SK-N-SH treated with all-trans-retinoic acid at 6 μM for 48 hours (cell line): ENCODE measurements at regions not wholly inside any gene's neighbourhood (a gene's known extent, or its start where the extent isn't known, plus 50 kb on each side); places are given as distances from the start of the nearest gene placed in this dataset.

ENCODE experiments used
- ATAC-seq: fragments of 200-7000 bp; cut with Tn5 transposase; 3 replicates; pipeline ENCODE4 v1.9.1; 2020; ENCODE audit warnings: mild to moderate bottlenecking, moderate library complexity
- ARNTL ChIP-seq: fragments of 450-650 bp; formaldehyde crosslinking; IDR thresholded peaks from 2 replicates; pipeline ENCODE4 v1.5.0; 2020; ENCODE audit warnings: low read depth, mild to moderate bottlenecking, moderate library complexity, borderline replicate concordance
- CREB5 ChIP-seq: fragments of 250-450 bp; sonication (Bioruptor Pico); IDR thresholded peaks from 2 replicates; pipeline ENCODE4 v1.5.1; 2020; ENCODE audit warnings: low read depth, mild to moderate bottlenecking, moderate library complexity
- CSDC2 ChIP-seq: fragments of 250-450 bp; sonication (Bioruptor Pico); IDR thresholded peaks from 2 replicates; pipeline ENCODE4 v1.5.0; 2020; ENCODE audit warnings: mild to moderate bottlenecking, moderate library complexity
- CSRNP3 ChIP-seq: fragments of 250-450 bp; sonication (Bioruptor Pico); IDR thresholded peaks from 2 replicates; pipeline ENCODE4 v1.5.1; 2021; ENCODE audit warnings: mild to moderate bottlenecking, moderate library complexity
- ESRRG ChIP-seq: fragments of 250-450 bp; sonication (Bioruptor Pico); IDR thresholded peaks from 2 replicates; pipeline ENCODE4 v1.6.1; 2021; ENCODE audit warnings: mild to moderate bottlenecking
- GLIS3 ChIP-seq: fragments of 250-450 bp; sonication (Bioruptor Pico); IDR thresholded peaks from 2 replicates; pipeline ENCODE4 v1.5.0; 2020; ENCODE audit warnings: mild to moderate bottlenecking, moderate library complexity
- ISL1 ChIP-seq: fragments of 250-450 bp; sonication (Bioruptor Pico); IDR thresholded peaks from 2 replicates; pipeline ENCODE4 v2.1.2; 2022; ENCODE audit warnings: mild to moderate bottlenecking, moderate library complexity
- OSR1 ChIP-seq: fragments of 250-450 bp; sonication (Bioruptor Pico); IDR thresholded peaks from 2 replicates; pipeline ENCODE4 v1.8.0; 2022; ENCODE audit warnings: moderate library complexity, mild to moderate bottlenecking, inconsistent platforms
- PATZ1 ChIP-seq: fragments of 250-450 bp; sonication (Bioruptor Pico); IDR thresholded peaks from 2 replicates; pipeline ENCODE4 v1.8.0; 2020; ENCODE audit warnings: mild to moderate bottlenecking, moderate library complexity, borderline replicate concordance
- POU6F1 ChIP-seq: fragments of 250-450 bp; sonication (Bioruptor Pico); IDR thresholded peaks from 2 replicates; pipeline ENCODE4 v1.8.0; 2021; ENCODE audit warnings: low read depth, mild to moderate bottlenecking, moderate library complexity, borderline replicate concordance
- PPARA ChIP-seq: fragments of 250-450 bp; sonication (Bioruptor Pico); IDR thresholded peaks from 2 replicates; pipeline ENCODE4 v1.5.0; 2020; ENCODE audit warnings: mild to moderate bottlenecking, borderline replicate concordance
- RARB ChIP-seq: fragments of 250-450 bp; sonication (Bioruptor Pico); IDR thresholded peaks from 2 replicates; pipeline ENCODE4 v1.8.0; 2021; ENCODE audit warnings: mild to moderate bottlenecking, moderate library complexity
- SNAI2 ChIP-seq: fragments of 250-450 bp; sonication (Bioruptor Pico); IDR thresholded peaks from 2 replicates; pipeline ENCODE4 v1.5.0; 2020; ENCODE audit warnings: mild to moderate bottlenecking, moderate library complexity
- TCF4 ChIP-seq: fragments of 250-450 bp; sonication (Bioruptor Pico); IDR thresholded peaks from 2 replicates; pipeline ENCODE4 v1.8.0; 2021; ENCODE audit warnings: mild to moderate bottlenecking, moderate library complexity, borderline replicate concordance
- TSHZ2 ChIP-seq: fragments of 250-450 bp; sonication (Bioruptor Pico); IDR thresholded peaks from 2 replicates; pipeline ENCODE4 v1.5.0; 2020; ENCODE audit warnings: mild to moderate bottlenecking, moderate library complexity
- ZFP3 ChIP-seq: fragments of 250-450 bp; sonication (Bioruptor Pico); IDR thresholded peaks from 2 replicates; pipeline ENCODE4 v1.5.0; 2020; ENCODE audit warnings: mild to moderate bottlenecking, moderate library complexity
- ZNF565 ChIP-seq: fragments of 450-650 bp; formaldehyde crosslinking; conservative IDR thresholded peaks from 2 replicates; pipeline ENCODE4 v1.5.0; 2020; ENCODE audit warnings: low read depth, mild to moderate bottlenecking, moderate library complexity
- ZNF70 ChIP-seq: fragments of 450-650 bp; formaldehyde crosslinking; IDR thresholded peaks from 2 replicates; pipeline ENCODE4 v1.5.0; 2020; ENCODE audit warnings: mild to moderate bottlenecking, moderate library complexity
- ZNF8 ChIP-seq: fragments of 450-650 bp; formaldehyde crosslinking; IDR thresholded peaks from 2 replicates; pipeline ENCODE4 v1.5.0; 2020; ENCODE audit warnings: mild to moderate bottlenecking, moderate library complexity

GRCh38 chr2:136530146-136530545, 235.2 kb upstream of the THSD7B start (continued):
- TF ChIP-seq CSRNP3 (CRISPR knock-in tag) (no peak), ZNF565 (CRISPR knock-in tag) (no peak)

GRCh38 chr2:136527560-136527959, 237.8 kb upstream of the THSD7B start:
- TF ChIP-seq ARNTL (CRISPR knock-in tag) = no peak
- no peak for TF ChIP-seq ZNF565 (CRISPR knock-in tag)
- no peak for TF ChIP-seq TCF4 (CRISPR knock-in tag)
- TF ChIP-seq ESRRG (CRISPR knock-in tag) = no peak
- TF ChIP-seq CREB5 (CRISPR knock-in tag) = no peak
- no peak for TF ChIP-seq OSR1 (CRISPR knock-in tag)
- TF ChIP-seq POU6F1 (CRISPR knock-in tag) = no peak
- TF ChIP-seq TSHZ2 (CRISPR knock-in tag) = no peak
- no peak for TF ChIP-seq PATZ1
- TF ChIP-seq GLIS3 (CRISPR knock-in tag) = no peak
- TF ChIP-seq ISL1 (CRISPR knock-in tag) = no peak
- TF ChIP-seq ZFP3 = no peak
- TF ChIP-seq PPARA = no peak
- no peak for ATAC-seq

- TF ChIP-seq POU6F1 (CRISPR knock-in tag) (no peak), ISL1 (CRISPR knock-in tag) (no peak), CSRNP3 (CRISPR knock-in tag) (no peak), ZNF8 (CRISPR knock-in tag) (no peak), CSDC2 (no peak), TCF4 (CRISPR knock-in tag) (no peak), RARB (no peak), ESRRG (CRISPR knock-in tag) (no peak), ZNF70 (CRISPR knock-in tag) (no peak), GLIS3 (CRISPR knock-in tag) (no peak), ARNTL (CRISPR knock-in tag) (no peak), CREB5 (CRISPR knock-in tag) (no peak), PPARA (no peak), SNAI2 (no peak)
- no peak for ATAC-seq
Observed at GRCh38 chr2:136522724-136523123, 242.6 kb upstream of the THSD7B start.
